Neural progenitor cell (in vitro differentiated cells): ENCODE measurements at regions not wholly inside any gene's neighbourhood (a gene's known extent, or its start where the extent isn't known, plus 50 kb on each side); places are given as distances from the start of the nearest gene placed in this dataset.

Source experiments
- EZH2 ChIP-seq: fragments of 200-600 bp; sonication (generic); IDR thresholded peaks from 2 replicates; pipeline ENCODE4 v1.6.1; 2017; ENCODE audit warnings: antibody characterized with exemption, mild to moderate bottlenecking, moderate library complexity
- EZH2phosphoT487 ChIP-seq: fragments of 200-600 bp; sonication (generic); IDR thresholded peaks from 2 replicates; pipeline ENCODE4 v1.6.1; 2017; ENCODE audit warnings: antibody characterized with exemption
- TF ChIP-seq, protein P1 (sequence below): fragments of 200-600 bp; sonication (generic); IDR thresholded peaks from 2 replicates; pipeline ENCODE4 v1.5.1; 2017; ENCODE audit warnings: antibody characterized with exemption, mild to moderate bottlenecking

GRCh38 chr3:146732325-146732724, 127.2 kb upstream of the PLSCR5 start:
- TF ChIP-seq, protein P1, sequence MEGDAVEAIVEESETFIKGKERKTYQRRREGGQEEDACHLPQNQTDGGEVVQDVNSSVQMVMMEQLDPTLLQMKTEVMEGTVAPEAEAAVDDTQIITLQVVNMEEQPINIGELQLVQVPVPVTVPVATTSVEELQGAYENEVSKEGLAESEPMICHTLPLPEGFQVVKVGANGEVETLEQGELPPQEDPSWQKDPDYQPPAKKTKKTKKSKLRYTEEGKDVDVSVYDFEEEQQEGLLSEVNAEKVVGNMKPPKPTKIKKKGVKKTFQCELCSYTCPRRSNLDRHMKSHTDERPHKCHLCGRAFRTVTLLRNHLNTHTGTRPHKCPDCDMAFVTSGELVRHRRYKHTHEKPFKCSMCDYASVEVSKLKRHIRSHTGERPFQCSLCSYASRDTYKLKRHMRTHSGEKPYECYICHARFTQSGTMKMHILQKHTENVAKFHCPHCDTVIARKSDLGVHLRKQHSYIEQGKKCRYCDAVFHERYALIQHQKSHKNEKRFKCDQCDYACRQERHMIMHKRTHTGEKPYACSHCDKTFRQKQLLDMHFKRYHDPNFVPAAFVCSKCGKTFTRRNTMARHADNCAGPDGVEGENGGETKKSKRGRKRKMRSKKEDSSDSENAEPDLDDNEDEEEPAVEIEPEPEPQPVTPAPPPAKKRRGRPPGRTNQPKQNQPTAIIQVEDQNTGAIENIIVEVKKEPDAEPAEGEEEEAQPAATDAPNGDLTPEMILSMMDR, result no peak
- no peak for TF ChIP-seq EZH2phosphoT487
- no peak for TF ChIP-seq EZH2
